HEK293 (cell line): ENCODE measurements at regions not wholly inside any gene's neighbourhood (a gene's known extent, or its start where the extent isn't known, plus 50 kb on each side); places are given as distances from the start of the nearest gene placed in this dataset.

ENCODE experiments used
- CTCF ChIP-seq: fragments of 450-650 bp; formaldehyde crosslinking; IDR thresholded peaks from 2 replicates; pipeline ENCODE4 v1.5.1; 2016; ENCODE audit warnings: missing biosample characterization, missing genetic modification characterization
- HOXC10 ChIP-seq: sonication (generic); formaldehyde crosslinking; IDR thresholded peaks from 2 replicates; pipeline ENCODE4 v1.8.1; 2023; ENCODE audit warnings: mild to moderate bottlenecking, missing genetic modification reagents
- YY1 ChIP-seq: fragments of 450-650 bp; formaldehyde crosslinking; IDR thresholded peaks from 2 replicates; pipeline ENCODE4 v1.5.1; 2018; ENCODE audit warnings: missing biosample characterization, missing genetic modification characterization
- ZNF18 ChIP-seq: fragments of 450-650 bp; formaldehyde crosslinking; IDR thresholded peaks from 2 replicates; pipeline ENCODE4 v1.5.1; 2016; ENCODE audit warnings: missing biosample characterization, missing genetic modification characterization
- ZNF561 ChIP-seq: fragments of 450-650 bp; IDR thresholded peaks from 2 replicates; pipeline ENCODE4 v1.5.1; 2018; ENCODE audit warnings: missing biosample characterization, missing genetic modification characterization, borderline replicate concordance
- ZNF600 ChIP-seq: fragments of 450-650 bp; formaldehyde crosslinking; IDR thresholded peaks from 2 replicates; pipeline ENCODE4 v1.5.1; 2016; ENCODE audit warnings: missing biosample characterization, missing genetic modification characterization
- ZNF658 ChIP-seq: fragments of 450-650 bp; formaldehyde crosslinking; IDR thresholded peaks from 2 replicates; pipeline ENCODE4; 2016; ENCODE audit warnings: missing biosample characterization, missing genetic modification characterization
- TF ChIP-seq, protein P1 (sequence below): fragments of 450-650 bp; formaldehyde crosslinking; IDR thresholded peaks from 2 replicates; pipeline ENCODE4 v1.5.1; 2017; ENCODE audit warnings: missing biosample characterization, missing genetic modification characterization

GRCh38 chr18:61157451-61157850 is 175.8 kb upstream of the CDH20 start:
- TF ChIP-seq CTCF (tag by site-specific recombination) (no peak), ZNF658 (tag by site-specific recombination) (no peak), HOXC10 (CRISPR knock-in tag) (no peak), ZNF600 (tag by site-specific recombination) (no peak), ZNF561 (no peak), YY1 (tag by site-specific recombination) (no peak), ZNF18 (tag by site-specific recombination) (no peak)
- TF ChIP-seq, protein P1, sequence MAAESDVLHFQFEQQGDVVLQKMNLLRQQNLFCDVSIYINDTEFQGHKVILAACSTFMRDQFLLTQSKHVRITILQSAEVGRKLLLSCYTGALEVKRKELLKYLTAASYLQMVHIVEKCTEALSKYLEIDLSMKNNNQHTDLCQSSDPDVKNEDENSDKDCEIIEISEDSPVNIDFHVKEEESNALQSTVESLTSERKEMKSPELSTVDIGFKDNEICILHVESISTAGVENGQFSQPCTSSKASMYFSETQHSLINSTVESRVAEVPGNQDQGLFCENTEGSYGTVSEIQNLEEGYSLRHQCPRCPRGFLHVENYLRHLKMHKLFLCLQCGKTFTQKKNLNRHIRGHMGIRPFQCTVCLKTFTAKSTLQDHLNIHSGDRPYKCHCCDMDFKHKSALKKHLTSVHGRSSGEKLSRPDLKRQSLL (tag by site-specific recombination) = no peak
